ENCODE measurements at regions not wholly inside any gene's neighbourhood (a gene's known extent, or its start where the extent isn't known, plus 50 kb on each side); places are given as distances from the start of the nearest gene placed in this dataset.

DNA sequence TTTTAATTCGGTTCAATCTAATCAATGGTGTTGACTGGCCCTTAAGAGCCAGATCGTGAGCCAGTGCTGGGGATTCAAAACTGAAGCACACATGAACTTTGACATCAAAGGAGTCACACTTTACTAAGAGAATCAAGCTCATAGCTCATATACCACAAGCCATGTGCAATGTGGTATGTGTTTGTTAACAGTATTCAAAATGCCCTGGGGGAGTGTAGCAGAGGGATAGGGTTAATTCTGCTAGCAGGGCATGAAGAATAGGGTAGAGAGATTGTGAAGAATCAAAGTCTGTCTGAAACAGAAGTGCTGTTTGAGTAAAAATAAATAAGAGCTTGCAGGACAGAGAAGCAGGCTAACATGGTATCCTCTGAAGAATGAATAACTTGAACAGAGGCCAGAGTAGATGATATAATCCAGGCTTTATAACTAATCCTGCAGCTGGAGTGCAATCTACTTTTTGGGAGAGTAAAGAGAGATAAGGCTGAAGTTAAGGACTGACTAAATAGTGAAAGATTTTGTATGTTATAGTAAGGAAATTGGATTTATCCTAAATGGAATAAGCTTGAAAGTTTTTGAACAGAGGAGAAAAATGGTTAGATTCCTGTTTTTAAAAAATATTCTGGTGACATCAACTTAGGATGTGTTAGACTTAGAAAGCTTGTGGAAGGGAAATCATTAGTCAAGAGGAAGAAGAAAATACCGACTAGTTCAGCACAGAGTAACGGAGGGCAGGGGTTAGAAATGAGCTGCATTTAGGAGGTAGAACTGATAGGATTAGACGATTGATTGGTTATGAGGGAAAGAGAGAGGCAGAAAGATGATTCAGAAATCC lies 292.0 kb downstream of the NFKBIZ start:
- intact Hi-C loops (cut with micrococcal nuclease): no loop called here
- Mint-ChIP-seq H3K4me3 (no peak overlapping the region), H3K4me1 (ENCODE audit: low read depth) (no peaks in the 10 kb centered on the region), H3K27me3 (peaks cover 8% of the 10 kb centered on the region), H3K27ac (no peak overlapping the region), H3K36me3 (ENCODE audit: low read depth) (no peaks in the 10 kb centered on the region), H3K9me3 (no peaks in the 10 kb centered on the region)
- ATAC-seq: no peak
- ChIA-PET POLR2A (no interaction called here), CTCF (interaction anchor here (0.8 to 1.7 kb wide), 3 partner anchors 8 to 88 kb away, joined by 3 to 8 read pairs (median 4); no protein-coding TSS in a partner anchor)
- no peak for DNase-seq
- TF ChIP-seq, protein P1, sequence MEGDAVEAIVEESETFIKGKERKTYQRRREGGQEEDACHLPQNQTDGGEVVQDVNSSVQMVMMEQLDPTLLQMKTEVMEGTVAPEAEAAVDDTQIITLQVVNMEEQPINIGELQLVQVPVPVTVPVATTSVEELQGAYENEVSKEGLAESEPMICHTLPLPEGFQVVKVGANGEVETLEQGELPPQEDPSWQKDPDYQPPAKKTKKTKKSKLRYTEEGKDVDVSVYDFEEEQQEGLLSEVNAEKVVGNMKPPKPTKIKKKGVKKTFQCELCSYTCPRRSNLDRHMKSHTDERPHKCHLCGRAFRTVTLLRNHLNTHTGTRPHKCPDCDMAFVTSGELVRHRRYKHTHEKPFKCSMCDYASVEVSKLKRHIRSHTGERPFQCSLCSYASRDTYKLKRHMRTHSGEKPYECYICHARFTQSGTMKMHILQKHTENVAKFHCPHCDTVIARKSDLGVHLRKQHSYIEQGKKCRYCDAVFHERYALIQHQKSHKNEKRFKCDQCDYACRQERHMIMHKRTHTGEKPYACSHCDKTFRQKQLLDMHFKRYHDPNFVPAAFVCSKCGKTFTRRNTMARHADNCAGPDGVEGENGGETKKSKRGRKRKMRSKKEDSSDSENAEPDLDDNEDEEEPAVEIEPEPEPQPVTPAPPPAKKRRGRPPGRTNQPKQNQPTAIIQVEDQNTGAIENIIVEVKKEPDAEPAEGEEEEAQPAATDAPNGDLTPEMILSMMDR (IDR thresholded peaks at IDR 0.05): no peak

DNA sequence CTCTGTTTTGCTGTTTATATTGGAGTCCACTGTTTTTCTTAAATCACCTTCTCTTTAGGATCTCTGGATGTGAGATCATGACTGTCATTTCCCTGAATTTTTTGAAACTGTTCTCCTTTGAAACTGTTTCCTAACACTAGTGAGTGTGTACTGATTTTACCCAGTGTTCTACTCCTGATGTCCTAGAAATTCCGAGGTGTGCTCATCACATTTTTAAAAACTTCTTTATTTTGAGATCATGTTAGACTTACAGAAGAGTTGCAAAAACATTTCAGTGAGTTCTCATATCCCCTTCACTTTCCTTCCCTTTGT lies 292.6 kb downstream of the NFKBIZ start:
- Mint-ChIP-seq H3K4me3 (no peak overlapping the region), H3K36me3 (ENCODE audit: low read depth) (no peaks in the 10 kb centered on the region), H3K27ac (no peak overlapping the region), H3K9me3 (no peaks in the 10 kb centered on the region), H3K27me3 (peaks cover 8% of the 10 kb centered on the region), H3K4me1 (ENCODE audit: low read depth) (no peaks in the 10 kb centered on the region)
- no peak for ATAC-seq
- DNase-seq: no peak
- CTCF ChIA-PET: interaction anchor here (0.8 to 1.7 kb wide), 2 partner anchors 9 to 87 kb away, joined by 3 to 8 read pairs; no protein-coding TSS in a partner anchor
- POLR2A ChIA-PET: no interaction called here
- intact Hi-C loops (cut with micrococcal nuclease): no loop called here
- TF ChIP-seq, protein P1 (IDR thresholded peaks at IDR 0.05): no peak

DNA sequence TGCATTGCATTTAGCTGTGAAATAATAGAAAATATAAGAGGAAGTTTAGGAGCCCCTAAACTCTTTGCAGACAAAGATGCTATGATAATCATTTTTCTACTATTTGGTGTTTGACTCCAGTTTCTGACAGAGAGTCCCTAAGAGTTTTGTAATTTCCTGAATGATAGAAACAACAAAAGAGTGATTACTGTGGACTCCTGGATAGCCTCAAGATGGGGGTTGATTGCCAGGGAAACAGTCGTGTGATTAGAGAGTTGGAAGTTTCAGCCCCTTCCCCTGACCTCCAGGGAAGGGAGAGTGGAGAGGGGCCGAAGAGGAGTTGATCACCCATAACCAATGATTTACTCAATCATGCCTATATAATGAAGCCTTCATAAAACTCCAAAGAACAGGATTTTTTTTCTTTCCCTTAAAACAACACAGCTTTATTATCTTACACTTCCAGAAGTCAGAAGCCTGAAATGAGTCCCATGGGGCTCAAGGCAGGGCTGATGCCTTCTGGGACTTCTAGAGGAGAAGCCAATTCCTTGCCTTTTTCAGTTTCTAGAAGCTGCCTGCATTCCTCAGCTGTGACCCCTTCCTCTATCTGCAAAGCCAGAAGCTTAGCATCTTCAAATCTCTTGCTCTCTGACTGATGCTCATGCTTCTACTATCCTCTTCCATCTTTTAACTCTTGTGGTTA lies 292.3 kb upstream of the ZPLD1 start:
- ATAC-seq (no peak), DNase-seq (no peak)
- POLR2A ChIA-PET: no interaction called here
- Mint-ChIP-seq H3K36me3 (ENCODE audit: low read depth) (no peaks in the 10 kb centered on the region), H3K4me1 (ENCODE audit: low read depth) (no peaks in the 10 kb centered on the region), H3K9me3 (no peaks in the 10 kb centered on the region), H3K27ac (no peak overlapping the region), H3K27me3 (peaks cover 4% of the 10 kb centered on the region), H3K4me3 (no peak overlapping the region)
- TF ChIP-seq, protein P1 (IDR thresholded peaks at IDR 0.05): no peak
- CTCF ChIA-PET: no interaction called here
- intact Hi-C loops (cut with micrococcal nuclease): no loop called here

DNA sequence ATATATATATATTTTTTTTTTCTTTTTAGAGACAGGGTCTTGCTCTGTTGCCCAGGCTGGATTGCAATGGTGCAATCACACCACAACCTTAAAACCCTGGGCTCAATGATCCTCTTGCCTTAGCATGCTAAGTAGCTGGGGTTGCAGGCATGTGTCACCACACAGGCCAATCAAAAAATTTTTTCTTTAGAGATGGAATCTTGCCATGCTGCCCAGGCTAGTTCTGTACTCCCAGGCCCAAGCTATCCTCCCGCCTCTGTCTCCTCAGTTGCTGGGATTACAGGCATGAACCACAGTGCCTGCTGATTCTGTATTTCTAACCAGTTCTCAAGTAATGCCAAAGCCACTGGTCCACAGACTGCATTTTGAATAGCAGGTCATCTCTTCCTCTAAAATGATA lies 291.3 kb upstream of the ZPLD1 start:
- intact Hi-C loops (cut with micrococcal nuclease): no loop called here
- CTCF ChIA-PET: no interaction called here
- no peak for DNase-seq
- Mint-ChIP-seq H3K4me1 (ENCODE audit: low read depth) (no peaks in the 10 kb centered on the region), H3K9me3 (no peaks in the 10 kb centered on the region), H3K4me3 (no peak overlapping the region), H3K36me3 (ENCODE audit: low read depth) (no peaks in the 10 kb centered on the region), H3K27me3 (peaks cover 4% of the 10 kb centered on the region), H3K27ac (no peak overlapping the region)
- ATAC-seq: no peak
- POLR2A ChIA-PET: no interaction called here
- TF ChIP-seq, protein P1 (IDR thresholded peaks at IDR 0.05): no peak

DNA sequence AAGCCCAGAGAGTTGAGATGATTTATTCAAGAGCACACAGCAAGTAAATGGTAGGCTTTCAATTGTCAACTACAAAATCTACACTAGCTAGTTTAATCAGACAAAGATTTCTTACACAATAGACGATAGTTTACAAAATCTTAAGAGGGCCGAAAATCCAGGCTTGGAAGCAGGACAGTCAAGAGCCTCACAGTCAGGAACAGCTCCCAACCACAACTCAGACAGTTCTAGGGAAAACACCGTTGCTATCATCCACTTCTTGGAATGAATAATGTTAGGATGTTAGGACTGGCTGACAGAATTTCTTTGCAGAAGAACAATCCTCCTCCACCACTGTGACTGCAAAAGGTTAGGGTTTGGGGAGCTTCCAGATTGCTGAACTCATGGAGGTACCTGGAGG lies 290.8 kb upstream of the ZPLD1 start:
- TF ChIP-seq, protein P1 (IDR thresholded peaks at IDR 0.05): no peak
- ATAC-seq: no peak
- H3K27me3 Mint-ChIP-seq: peaks cover 4% of the 10 kb centered on the region
- H3K36me3 Mint-ChIP-seq (ENCODE audit: low read depth): no peaks in the 10 kb centered on the region
- H3K4me1 Mint-ChIP-seq (ENCODE audit: low read depth): no peaks in the 10 kb centered on the region
- DNase-seq: no peak
- POLR2A ChIA-PET: no interaction called here
- CTCF ChIA-PET: no interaction called here
- intact Hi-C loops (cut with micrococcal nuclease): no loop called here
- no peaks in the 10 kb centered on the region for H3K9me3 Mint-ChIP-seq
- H3K27ac Mint-ChIP-seq: no peak overlapping the region
- H3K4me3 Mint-ChIP-seq: no peak overlapping the region

Data from activated CD8-positive, alpha-beta T cell treated with anti-CD3 and anti-CD28 coated beads for 36 hours (primary cell).